DMS 273 treated with DMSO at 0.1 percent for 48 hours (cell line): ENCODE measurements at regions not wholly inside any gene's neighbourhood (a gene's known extent, or its start where the extent isn't known, plus 50 kb on each side); places are given as distances from the start of the nearest gene placed in this dataset.

Source experiments
- DNase-seq: peaks from one replicate; lab custom pipeline; 2025; lab: John Stamatoyannopoulos, UW

DNA sequence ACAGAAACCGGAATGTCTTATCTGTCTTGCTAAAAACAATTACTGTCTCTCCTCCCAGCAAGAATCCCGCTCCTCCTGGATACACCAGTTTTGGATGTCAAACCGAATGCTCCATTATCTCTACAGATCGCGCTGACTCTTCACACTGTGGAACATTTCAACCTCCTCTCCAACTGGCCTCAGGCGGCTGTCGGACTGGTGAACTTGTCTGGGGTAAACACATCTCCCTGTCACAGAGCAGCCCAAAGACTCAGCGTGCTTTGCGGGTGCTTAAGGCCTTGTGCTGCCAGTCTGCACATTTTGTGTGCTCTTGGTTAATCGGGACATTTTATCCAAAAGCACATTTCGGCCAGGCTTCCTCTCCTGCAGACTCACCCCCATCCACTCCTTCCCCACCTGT lies 173.1 kb downstream of the ICOS start:
- no peak for DNase-seq

GRCh38 chr2:204110338-204110741 lies 173.8 kb downstream of the ICOS start:
- DNase-seq, result no peak

DNA sequence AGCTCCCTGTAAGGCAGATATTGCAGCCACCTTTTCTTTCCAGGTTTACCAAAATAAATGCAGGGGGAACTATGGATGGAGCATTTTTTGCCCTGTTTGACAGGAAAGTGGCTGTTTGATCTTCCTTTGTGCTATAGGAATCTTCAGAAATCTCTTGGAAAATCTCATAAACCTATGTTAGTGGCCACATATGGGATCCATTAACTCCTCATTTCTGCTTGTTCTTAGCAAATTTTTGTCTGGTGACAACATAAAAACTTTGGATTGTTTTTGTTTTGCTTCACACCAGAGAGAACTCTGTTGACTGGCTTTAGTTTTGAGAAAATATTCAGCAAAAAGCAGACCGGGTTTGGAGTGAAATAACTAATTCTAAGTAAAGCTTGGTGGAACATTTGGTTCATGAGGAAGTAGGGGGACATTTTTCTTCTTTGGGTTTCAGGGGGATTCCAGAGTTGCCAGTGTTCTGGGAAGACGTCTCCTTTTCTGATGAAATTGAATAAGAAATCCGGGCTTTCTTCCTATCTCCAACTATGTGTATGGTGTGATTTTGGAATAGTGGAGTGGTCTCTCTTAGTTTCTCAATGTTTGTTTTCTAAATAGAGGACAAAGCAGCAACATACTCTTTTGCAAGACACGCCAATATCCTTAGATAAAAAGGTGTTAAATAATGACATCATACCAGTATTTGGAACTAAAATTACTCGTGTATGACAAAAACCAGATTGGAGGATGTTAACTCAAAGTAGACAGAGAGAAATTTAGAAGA lies 174.4 kb downstream of the ICOS start:
- DNase-seq, result no peak

DNA sequence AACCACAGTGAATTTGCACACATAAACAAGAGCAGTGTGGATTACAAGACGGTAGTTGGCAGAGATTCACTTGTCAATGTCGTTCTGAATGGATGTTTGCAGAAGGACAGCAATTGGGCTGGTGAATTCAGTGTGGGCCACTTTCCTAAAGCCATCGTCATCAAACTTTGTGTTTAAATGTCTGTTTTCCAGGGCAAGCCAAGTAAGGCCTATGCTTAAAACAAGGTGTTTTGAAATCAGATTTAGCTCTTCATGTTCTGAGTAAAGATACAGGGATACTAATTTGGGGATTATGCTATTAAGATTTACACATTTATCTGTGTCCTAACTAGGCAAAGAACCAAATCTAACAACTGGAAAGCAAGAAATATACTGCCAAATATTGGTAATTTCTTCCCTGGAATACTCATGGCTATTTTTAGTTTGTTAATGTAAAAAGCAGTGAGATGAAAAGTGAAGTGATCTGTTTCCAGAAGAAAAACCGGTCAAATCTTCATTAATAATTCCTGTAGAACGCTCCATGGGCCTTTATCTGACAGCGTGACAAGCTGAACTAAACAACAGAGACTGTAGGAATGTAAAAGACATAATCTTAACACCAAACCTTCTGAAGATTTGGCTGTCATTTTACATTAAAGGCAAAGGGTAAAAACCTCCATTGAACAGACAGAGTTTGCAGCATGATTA lies 175.7 kb downstream of the ICOS start:
- no peak for DNase-seq

- DNase-seq, result no peak
Observed at GRCh38 chr2:204114295-204115136, 178.0 kb downstream of the ICOS start.

- no peak for DNase-seq
Observed at GRCh38 chr2:204115137-204116056, 178.8 kb downstream of the ICOS start.

GRCh38 chr2:204116159-204116792 lies 179.7 kb downstream of the ICOS start:
- DNase-seq, result no peak

DNA sequence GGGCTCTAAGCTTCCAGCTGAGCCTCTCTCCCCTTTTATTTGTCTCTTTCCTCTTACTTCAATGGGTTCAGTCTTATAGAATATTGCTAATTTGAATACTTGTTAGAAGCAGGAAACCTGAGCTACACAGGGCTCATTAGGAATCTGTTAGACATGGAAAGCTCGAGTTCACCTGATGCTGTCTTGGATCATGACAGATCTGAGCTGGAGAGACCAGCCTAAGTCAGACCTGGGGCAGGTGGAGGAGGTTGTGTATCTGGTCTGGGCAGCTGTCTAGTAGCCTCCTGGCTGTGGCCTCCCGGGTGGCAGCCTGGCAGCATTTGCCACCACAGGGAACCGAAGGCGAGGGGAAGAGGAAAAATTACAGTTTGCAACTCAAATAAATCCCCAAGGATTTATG lies 185.9 kb downstream of the ICOS start:
- no peak for DNase-seq

GRCh38 chr2:204124140-204124750 lies 187.7 kb downstream of the ICOS start:
- DNase-seq, result no peak

- no peak for DNase-seq
Observed at GRCh38 chr2:204126705-204127104, 190.1 kb downstream of the ICOS start.

GRCh38 chr2:204127238-204127637 lies 190.7 kb downstream of the ICOS start:
- DNase-seq, result no peak

DNA sequence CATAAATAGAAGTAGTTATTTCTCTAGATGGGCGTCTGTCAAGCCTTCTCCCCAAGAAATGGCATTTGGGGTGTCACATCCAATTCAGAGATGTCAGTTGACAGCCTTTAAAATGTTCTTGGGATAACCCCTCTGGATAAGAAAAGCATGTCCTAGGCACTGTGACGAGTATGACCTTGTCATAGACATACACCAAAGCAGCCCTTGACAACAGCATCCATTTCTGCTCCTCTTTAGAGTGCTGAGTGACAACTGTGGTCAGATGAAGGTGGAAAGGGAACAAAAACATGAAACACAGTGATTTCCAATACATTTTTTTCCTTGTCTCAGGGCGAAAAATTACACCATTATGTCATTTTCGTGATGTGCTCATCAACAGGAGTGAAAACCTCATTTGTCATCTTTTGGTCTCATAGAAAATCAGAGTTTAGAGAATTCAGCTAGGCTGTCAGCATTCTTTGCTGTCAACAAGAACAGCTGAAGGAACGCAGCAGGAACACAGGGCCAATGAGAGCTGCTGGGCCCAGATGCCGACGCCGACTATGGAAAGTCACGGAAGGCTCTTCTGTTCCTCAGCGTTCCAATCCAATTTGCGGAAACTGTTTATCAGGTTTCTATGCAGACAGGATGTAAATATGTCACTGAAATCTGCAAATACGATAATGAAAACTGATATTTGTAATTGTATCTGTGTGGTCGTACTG lies 193.2 kb downstream of the ICOS start:
- no peak for DNase-seq

- no peak for DNase-seq
Observed at GRCh38 chr2:204131621-204132020, 195.1 kb downstream of the ICOS start.

DNA sequence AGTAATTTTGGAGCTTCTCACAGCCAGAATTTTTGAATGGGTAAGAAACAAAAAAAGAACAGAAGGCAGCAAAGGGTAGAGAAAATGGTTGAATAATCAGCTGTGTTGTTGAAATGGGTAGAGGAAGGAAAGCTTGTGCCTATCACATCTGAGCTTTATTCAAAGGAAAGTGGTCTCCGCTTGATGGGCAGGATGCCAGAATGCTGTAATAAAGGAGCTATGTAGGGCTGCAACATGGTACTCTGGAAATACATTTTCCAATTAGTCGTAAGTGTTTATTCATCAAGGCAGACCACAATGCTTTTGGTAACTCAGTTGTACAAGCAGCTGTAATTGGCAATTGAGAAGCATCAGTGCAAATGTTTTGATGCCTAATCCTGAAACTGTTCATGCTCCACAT lies 196.9 kb downstream of the ICOS start:
- no peak for DNase-seq

DNA sequence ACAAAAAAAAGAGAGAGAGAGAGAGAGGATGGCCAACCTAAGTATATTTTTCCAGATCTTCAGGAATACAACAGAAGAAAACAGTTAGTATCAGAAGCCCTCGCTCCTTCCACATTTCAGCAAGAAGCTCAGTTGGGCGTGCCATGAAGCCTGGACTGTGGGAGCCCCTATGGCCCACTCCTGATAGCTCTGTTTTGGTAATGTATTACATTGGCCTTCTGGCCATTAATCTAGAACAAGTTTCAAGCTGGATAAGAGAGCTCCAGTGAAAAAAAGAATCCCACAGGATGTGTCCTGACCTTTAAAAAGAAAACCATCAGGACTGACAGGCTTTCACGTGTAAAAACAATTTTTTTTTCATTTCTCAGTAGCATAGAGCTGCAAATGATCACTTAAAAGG lies 197.9 kb downstream of the ICOS start:
- no peak for DNase-seq

GRCh38 chr2:204135752-204136151 lies 199.2 kb downstream of the ICOS start:
- no peak for DNase-seq

DNA sequence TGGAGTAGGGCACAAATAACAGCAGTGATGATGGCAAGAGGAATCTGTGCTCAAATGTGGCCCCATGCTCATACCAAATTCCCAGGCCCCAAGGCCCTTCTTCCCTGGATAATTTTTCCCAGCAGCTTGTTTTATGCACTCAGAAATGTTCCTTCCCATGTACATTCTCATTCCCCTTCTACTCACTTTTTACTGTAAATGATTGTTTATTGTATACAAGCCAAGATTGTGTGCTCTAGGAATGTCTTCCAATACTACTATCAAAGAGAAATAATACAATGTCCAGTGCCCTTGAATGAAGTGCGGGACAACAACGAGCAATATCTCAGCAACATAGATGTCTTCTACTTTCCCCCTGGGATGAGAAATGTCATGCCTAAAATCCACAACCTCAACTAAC lies 201.6 kb downstream of the ICOS start:
- no peak for DNase-seq

GRCh38 chr2:204140246-204140645 lies 203.7 kb downstream of the ICOS start:
- DNase-seq, result no peak

GRCh38 chr2:204143216-204144014 lies 206.9 kb downstream of the ICOS start:
- no peak for DNase-seq
